ENCODE measurements at regions not wholly inside any gene's neighbourhood (a gene's known extent, or its start where the extent isn't known, plus 50 kb on each side); places are given as distances from the start of the nearest gene placed in this dataset.

DNA sequence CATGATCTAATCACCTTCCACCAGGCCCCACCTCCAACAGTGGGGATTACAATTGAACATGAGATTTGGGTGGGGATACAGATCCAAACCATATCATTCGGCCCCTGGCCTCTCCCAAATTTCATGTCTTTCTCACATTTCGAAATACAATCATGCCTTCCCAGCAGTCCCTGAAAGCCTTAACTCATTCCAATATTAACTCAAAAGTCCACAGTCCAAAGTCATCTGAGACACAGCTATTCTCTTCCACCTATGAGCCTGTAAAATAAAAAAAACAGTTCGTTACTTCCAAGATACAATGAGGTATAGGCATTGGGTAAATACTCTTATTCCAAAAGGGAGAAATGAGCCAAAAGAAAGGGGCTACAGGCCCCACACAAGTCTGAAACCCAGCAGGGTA is 222.6 kb downstream of the SOD2 start:
- TF ChIP-seq CTCF (conservative IDR thresholded peaks at IDR 0.05 in 1 of 2, IDR thresholded peaks at IDR 0.05 in 1 of 2; ENCODE audit: extremely low read depth in 1 of 2, insufficient read depth in 1 of 2, low read depth in 1 of 2, low read length in 2 of 2) (no peak), EZH2 (IDR thresholded peaks at IDR 0.05; ENCODE audit: borderline replicate concordance, low read length) (no peak)
